Gastrocnemius medialis (tissue), 4 donors: ENCODE measurements at regions not wholly inside any gene's neighbourhood (a gene's known extent, or its start where the extent isn't known, plus 50 kb on each side); places are given as distances from the start of the nearest gene placed in this dataset.

Experiments
- CTCF ChIP-seq, 5 experiments: fragments of 450-650 bp in 3 of 5; fragments of 200-600 bp in 2 of 5; sonication (generic) in 2 of 5; IDR thresholded peaks in 4 of 5; conservative IDR thresholded peaks in 1 of 5; 1 replicate in 4 of 5; 2 replicates in 1 of 5; pipeline ENCODE4 v1.5.1; 2016 to 2019; ENCODE audit warnings: antibody characterized with exemption in 5 of 5, mild to moderate bottlenecking in 3 of 5, moderate library complexity in 3 of 5
- POLR2A ChIP-seq, 2 donors: fragments of 450-650 bp; IDR thresholded peaks; one replicate each; pipeline ENCODE4 v1.6.1; 2017; ENCODE audit warnings: antibody characterized with exemption in 2 of 2, mild to moderate bottlenecking in 2 of 2, moderate library complexity in 2 of 2

DNA sequence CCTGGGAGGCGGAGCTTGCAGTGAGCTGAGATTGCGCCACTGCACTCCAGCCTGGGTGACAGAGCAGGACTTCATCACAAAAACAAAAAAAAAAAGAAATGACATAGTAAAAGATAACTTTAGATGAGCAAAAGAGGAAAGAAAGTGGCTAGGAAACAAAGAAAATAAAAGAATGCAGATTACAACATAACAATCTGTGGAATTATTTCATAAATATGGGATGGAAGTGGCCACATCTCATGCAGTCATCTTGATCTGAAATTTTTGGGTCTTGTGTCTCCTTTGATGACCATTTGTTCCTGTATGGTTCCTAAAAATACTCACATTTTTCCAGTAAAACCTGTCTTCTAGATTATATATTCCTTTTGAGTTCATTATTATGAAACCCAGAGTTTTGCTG, 271.4 kb downstream of the SPRY1 start:
- TF ChIP-seq CTCF (IDR thresholded peaks at IDR 0.05 in 4 of 5, conservative IDR thresholded peaks at IDR 0.05 in 1 of 5) = no peak
- TF ChIP-seq POLR2A (IDR thresholded peaks at IDR 0.05) = no peak
